RWPE2 (cell line): ENCODE measurements at regions not wholly inside any gene's neighbourhood (a gene's known extent, or its start where the extent isn't known, plus 50 kb on each side); places are given as distances from the start of the nearest gene placed in this dataset.
A peak's percentile ranks its signal among the peaks of the same experiment; 100 is the strongest.

Experiments used
- ATAC-seq: fragments of 200-7000 bp; cut with Tn5 transposase; 3 replicates; pipeline ENCODE4 v1.9.1; 2021; ENCODE audit warnings: low read depth
- DNase-seq: peaks from one replicate; pipeline ENCODE4 v3.0.0-alpha.2; 2020; ENCODE audit warnings: low spot score
- H3K27ac ChIP-seq: fragments of 450-650 bp; 2 replicates; pipeline ENCODE4 v1.5.1; 2017; ENCODE audit warnings: mild to moderate bottlenecking; ENCODE audit not compliant: poor library complexity, severe bottlenecking
- H3K27me3 ChIP-seq: fragments of 250-450 bp; sonication (Bioruptor Pico); 2 replicates; pipeline ENCODE4 v1.5.1; 2021; ENCODE audit warnings: mild to moderate bottlenecking, moderate library complexity; ENCODE audit not compliant: insufficient read depth, poor library complexity, severe bottlenecking
- H3K36me3 ChIP-seq: fragments of 250-450 bp; sonication (Bioruptor Pico); 2 replicates; pipeline ENCODE4 v1.5.1; 2020; ENCODE audit warnings: low read depth, mild to moderate bottlenecking, moderate library complexity
- H3K4me1 ChIP-seq: fragments of 250-450 bp; sonication (Bioruptor Pico); 2 replicates; pipeline ENCODE4 v1.5.1; 2021; ENCODE audit warnings: mild to moderate bottlenecking, moderate library complexity; ENCODE audit not compliant: insufficient read depth, poor library complexity, severe bottlenecking
- H3K4me3 ChIP-seq: fragments of 250-450 bp; sonication (Bioruptor Pico); 2 replicates; pipeline ENCODE4 v1.5.1; 2021; ENCODE audit warnings: mild to moderate bottlenecking, moderate library complexity; ENCODE audit not compliant: severe bottlenecking
- H3K9me3 ChIP-seq: fragments of 250-450 bp; sonication (Bioruptor Pico); 2 replicates; pipeline ENCODE4 v1.5.1; 2021; ENCODE audit warnings: mild to moderate bottlenecking, moderate library complexity; ENCODE audit not compliant: severe bottlenecking
- TF ChIP-seq, protein P1 (sequence below): fragments of 450-650 bp; IDR thresholded peaks from one replicate; pipeline ENCODE4 v1.5.1; 2017; ENCODE audit warnings: mild to moderate bottlenecking, moderate library complexity; ENCODE audit not compliant: poor library complexity, severe bottlenecking

- Histone ChIP-seq H3K36me3 (no peaks in the 10 kb centered on the region), H3K27ac (no peak overlapping the region), H3K27me3 (no peaks in the 10 kb centered on the region), H3K9me3 (no peaks in the 10 kb centered on the region), H3K4me3 (no peak overlapping the region), H3K4me1 (peaks cover 18% of the 10 kb centered on the region)
- no peak for DNase-seq
- no peak for ATAC-seq
- TF ChIP-seq, protein P1, sequence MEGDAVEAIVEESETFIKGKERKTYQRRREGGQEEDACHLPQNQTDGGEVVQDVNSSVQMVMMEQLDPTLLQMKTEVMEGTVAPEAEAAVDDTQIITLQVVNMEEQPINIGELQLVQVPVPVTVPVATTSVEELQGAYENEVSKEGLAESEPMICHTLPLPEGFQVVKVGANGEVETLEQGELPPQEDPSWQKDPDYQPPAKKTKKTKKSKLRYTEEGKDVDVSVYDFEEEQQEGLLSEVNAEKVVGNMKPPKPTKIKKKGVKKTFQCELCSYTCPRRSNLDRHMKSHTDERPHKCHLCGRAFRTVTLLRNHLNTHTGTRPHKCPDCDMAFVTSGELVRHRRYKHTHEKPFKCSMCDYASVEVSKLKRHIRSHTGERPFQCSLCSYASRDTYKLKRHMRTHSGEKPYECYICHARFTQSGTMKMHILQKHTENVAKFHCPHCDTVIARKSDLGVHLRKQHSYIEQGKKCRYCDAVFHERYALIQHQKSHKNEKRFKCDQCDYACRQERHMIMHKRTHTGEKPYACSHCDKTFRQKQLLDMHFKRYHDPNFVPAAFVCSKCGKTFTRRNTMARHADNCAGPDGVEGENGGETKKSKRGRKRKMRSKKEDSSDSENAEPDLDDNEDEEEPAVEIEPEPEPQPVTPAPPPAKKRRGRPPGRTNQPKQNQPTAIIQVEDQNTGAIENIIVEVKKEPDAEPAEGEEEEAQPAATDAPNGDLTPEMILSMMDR, result no peak
Measured at GRCh38 chr5:74261866-74262265, 378.7 kb downstream of the ENC1 start.

DNA sequence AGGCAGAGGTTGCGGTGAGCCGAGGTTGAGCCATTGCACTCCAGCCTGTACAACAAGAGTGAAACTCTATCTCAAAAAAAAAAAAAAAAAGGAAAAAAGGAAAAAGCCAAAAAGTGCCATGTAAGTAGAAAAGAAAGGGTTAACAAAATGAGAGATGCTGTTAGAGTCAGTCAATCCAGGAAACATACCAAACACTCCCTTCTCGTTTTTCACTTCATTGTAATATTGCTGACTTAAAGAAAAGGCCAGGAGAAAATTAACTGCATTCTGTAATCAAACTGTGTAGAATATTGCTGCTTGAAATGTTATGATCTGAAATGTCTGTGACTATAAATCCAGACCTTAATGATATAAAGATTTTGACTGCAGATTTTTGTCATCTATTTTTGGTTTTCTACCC lies 379.1 kb downstream of the ENC1 start:
- Histone ChIP-seq H3K4me1 (peaks cover 18% of the 10 kb centered on the region), H3K36me3 (no peaks in the 10 kb centered on the region), H3K4me3 (no peak overlapping the region), H3K9me3 (no peaks in the 10 kb centered on the region), H3K27me3 (no peaks in the 10 kb centered on the region), H3K27ac (no peak overlapping the region)
- DNase-seq (no peak), ATAC-seq (no peak)
- TF ChIP-seq, protein P1, result no peak

DNA sequence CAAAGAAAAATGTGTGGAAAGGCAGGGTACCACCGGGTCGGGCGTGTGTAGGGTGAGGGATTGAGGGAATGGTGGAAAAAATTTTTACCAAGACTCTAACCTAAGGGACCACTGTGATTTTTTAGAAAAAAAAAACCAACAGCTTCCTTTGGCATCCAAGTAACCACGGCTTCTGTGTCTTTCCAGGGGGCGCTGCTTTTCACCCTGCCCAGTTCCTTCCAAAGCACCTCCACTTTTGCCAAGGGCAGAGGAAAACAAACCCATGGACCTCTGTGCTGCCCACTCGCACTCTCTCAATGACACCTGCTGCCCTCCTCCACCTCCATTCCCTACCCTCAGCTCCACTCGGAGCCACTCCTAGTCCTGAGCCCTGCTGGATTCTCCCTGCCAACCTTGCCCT lies 381.0 kb downstream of the ENC1 start:
- peaks cover 18% of the 10 kb centered on the region for H3K4me1 ChIP-seq

DNA sequence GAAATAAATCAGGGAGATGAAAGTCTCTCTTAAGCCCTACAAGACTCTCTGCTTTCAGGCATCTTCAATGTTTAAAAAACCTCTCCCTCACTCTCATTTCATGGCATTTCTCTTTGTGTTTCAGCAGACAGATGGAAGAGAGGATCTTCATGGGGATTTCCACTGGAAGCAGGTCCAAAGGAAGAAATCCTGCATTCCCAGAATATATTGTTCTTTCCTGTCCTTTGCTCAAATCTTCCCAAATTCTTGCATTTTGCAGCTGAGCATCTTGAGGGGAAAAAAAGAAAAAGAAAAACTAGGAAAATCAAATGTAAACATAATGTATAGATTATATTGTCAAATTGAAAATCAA lies 382.2 kb downstream of the ENC1 start:
- TF ChIP-seq, protein P1, result no peak

More for the DNA sequence above, 381.0 kb downstream of the ENC1 start:
- no peaks in the 10 kb centered on the region for H3K27me3 ChIP-seq
- no peak overlapping the region for H3K4me3 ChIP-seq
- TF ChIP-seq, protein P1, result no peak
- ATAC-seq, result no peak
- no peak overlapping the region for H3K27ac ChIP-seq
- no peak for DNase-seq
- H3K9me3 ChIP-seq, result no peaks in the 10 kb centered on the region
- no peaks in the 10 kb centered on the region for H3K36me3 ChIP-seq

GRCh38 chr5:74257645-74258313 lies 382.7 kb downstream of the ENC1 start:
- H3K9me3 ChIP-seq, result no peaks in the 10 kb centered on the region
- ATAC-seq (peak; percentile 85), DNase-seq (no peak)
- H3K4me1 ChIP-seq, result peaks cover 18% of the 10 kb centered on the region
- no peaks in the 10 kb centered on the region for H3K27me3 ChIP-seq
- H3K4me3 ChIP-seq, result no peak overlapping the region
- H3K27ac ChIP-seq, result no peak overlapping the region
- TF ChIP-seq, protein P1, result no peak
- no peaks in the 10 kb centered on the region for H3K36me3 ChIP-seq

More for the DNA sequence above, 382.2 kb downstream of the ENC1 start:
- ATAC-seq (no peak), DNase-seq (no peak)
- no peaks in the 10 kb centered on the region for H3K27me3 ChIP-seq
- no peak overlapping the region for H3K4me3 ChIP-seq
- H3K4me1 ChIP-seq, result peaks cover 18% of the 10 kb centered on the region
- no peaks in the 10 kb centered on the region for H3K9me3 ChIP-seq
- no peaks in the 10 kb centered on the region for H3K36me3 ChIP-seq
- no peak overlapping the region for H3K27ac ChIP-seq
